BLaER1 (cell line): ENCODE measurements at regions not wholly inside any gene's neighbourhood (a gene's known extent, or its start where the extent isn't known, plus 50 kb on each side); places are given as distances from the start of the nearest gene placed in this dataset.
"Not testable (repeated sequence)": the region's sequence is repeated elsewhere in the genome, so short reads cannot be mapped to it uniquely, and the experiment has no call there.

Source experiments
- H3K27ac ChIP-seq: shearing (Covaris generic); formaldehyde crosslinking; 2 replicates; pipeline ENCODE4 v1.8.1; 2022
- H3K27me3 ChIP-seq: shearing (Covaris generic); formaldehyde crosslinking; 2 replicates; pipeline ENCODE4 v1.8.1; 2022
- H3K36me3 ChIP-seq: shearing (Covaris generic); formaldehyde crosslinking; 2 replicates; pipeline ENCODE4 v1.8.1; 2022
- H3K4me1 ChIP-seq: shearing (Covaris generic); formaldehyde crosslinking; 2 replicates; pipeline ENCODE4 v1.8.1; 2022
- H3K4me2 ChIP-seq: shearing (Covaris generic); formaldehyde crosslinking; 2 replicates; pipeline ENCODE4 v1.8.1; 2022
- H3K4me3 ChIP-seq: shearing (Covaris generic); formaldehyde crosslinking; 2 replicates; pipeline ENCODE4 v1.8.1; 2022
- H3K9ac ChIP-seq: shearing (Covaris generic); formaldehyde crosslinking; 2 replicates; pipeline ENCODE4 v1.8.1; 2022
- H3K9me3 ChIP-seq: shearing (Covaris generic); formaldehyde crosslinking; 2 replicates; pipeline ENCODE4 v1.8.1; 2022
- H4K20me1 ChIP-seq: shearing (Covaris generic); formaldehyde crosslinking; 2 replicates; pipeline ENCODE4 v1.8.1; 2022
- Cebpa-rat ChIP-seq: shearing (Covaris generic); IDR thresholded peaks from 2 replicates; pipeline ENCODE4 v1.8.1; 2022

DNA sequence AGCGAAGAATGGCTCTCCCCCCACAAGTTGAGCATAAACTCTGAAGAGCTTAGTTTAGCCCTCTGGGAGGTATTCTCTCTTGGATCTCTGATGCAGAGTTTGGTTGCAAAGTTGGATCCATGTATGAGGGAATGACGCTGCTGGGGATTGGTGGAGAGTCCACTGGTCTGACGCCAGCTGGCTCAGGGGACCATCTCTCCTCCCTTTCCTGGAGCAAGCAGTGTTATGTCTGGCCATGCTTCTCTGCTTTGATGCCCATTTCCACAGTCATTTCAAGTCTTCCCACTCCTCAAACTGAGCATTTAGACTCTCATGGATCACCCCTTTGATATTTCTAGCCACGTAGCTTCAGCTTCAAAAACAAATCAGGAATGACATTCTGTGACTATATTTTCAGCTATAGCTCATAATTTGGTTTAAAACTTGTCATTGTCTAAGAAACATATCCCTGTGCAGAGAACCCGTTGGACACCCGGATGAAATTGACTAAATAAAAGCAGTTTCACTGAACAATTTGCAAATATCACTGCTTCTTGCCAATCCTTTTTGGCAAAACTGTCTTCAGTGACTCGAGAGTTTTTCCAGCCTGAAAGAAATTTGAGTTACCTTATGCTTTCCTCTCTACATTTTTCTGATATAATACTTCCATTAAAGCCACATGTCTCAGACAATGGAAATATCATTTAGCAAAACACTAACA lies 193.4 kb upstream of the CDH11 start:
- TF ChIP-seq Cebpa-rat, result no peak
- H3K27ac ChIP-seq, result no peak overlapping the region

DNA sequence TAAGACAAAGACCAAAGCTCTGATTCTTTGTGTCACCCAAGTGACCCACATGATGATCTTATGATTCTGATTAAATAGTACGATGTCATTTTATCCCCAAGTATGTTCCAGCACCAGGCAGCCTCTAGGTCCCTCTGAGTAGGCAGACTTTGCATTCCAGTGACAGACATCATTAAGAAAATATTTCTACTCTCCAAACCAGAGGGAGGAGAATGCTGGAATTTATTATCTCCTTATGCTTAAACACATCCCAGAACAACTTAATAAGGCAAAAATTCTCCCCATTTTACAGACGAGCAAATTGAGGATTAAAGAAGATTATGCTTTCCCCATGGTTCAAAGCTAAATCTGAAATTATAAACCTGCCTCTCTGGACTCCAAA lies 192.8 kb upstream of the CDH11 start:
- H3K9ac ChIP-seq, result no peak overlapping the region
- no peak overlapping the region for H3K27ac ChIP-seq
- no peak overlapping the region for H3K4me2 ChIP-seq
- H4K20me1 ChIP-seq, result no peaks in the 10 kb centered on the region
- no peaks in the 10 kb centered on the region for H3K9me3 ChIP-seq
- no peaks in the 10 kb centered on the region for H3K36me3 ChIP-seq
- no peak overlapping the region for H3K4me3 ChIP-seq
- TF ChIP-seq Cebpa-rat, result no peak
- no peaks in the 10 kb centered on the region for H3K27me3 ChIP-seq
- H3K4me1 ChIP-seq, result no peaks in the 10 kb centered on the region

More for the DNA sequence above, 193.4 kb upstream of the CDH11 start:
- no peaks in the 10 kb centered on the region for H3K36me3 ChIP-seq
- no peak overlapping the region for H3K4me3 ChIP-seq
- H3K4me1 ChIP-seq, result no peaks in the 10 kb centered on the region
- no peak overlapping the region for H3K4me2 ChIP-seq
- H3K9ac ChIP-seq, result no peak overlapping the region
- no peaks in the 10 kb centered on the region for H3K9me3 ChIP-seq
- no peaks in the 10 kb centered on the region for H4K20me1 ChIP-seq
- no peaks in the 10 kb centered on the region for H3K27me3 ChIP-seq

DNA sequence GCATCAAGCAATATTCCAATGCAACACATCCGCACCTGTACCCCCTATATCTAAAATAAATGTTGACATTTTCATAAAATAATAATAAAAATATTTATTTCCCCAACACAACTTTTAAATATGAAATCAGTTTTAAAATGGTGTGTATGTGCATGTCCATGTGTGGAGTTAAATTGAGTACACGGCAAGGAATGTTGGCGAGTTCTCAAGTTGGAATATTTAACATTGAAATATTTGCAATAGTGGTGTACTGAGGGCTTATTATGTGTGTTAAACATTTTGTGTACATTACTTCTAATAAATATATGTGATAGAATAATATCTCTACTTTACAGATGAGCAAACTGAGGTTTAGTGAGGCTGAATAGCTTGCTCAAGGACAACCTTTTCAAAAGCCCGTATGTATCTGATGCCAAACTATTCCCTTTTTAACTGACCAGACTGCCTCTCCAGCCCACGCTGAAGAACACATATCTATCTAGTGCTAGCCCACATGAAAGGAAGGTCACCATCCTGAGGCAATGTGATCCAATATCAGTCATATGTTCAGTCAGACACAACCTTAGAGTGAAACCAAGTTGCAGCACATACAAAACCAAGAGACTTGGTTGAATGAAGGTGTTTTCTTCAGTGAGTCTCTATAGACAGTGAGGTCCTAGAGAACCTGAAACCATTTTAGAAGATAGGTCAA lies 192.2 kb upstream of the CDH11 start:
- Histone ChIP-seq H3K27me3 (no peaks in the 10 kb centered on the region), H3K4me1 (no peaks in the 10 kb centered on the region), H3K27ac (no peak overlapping the region), H3K9me3 (no peaks in the 10 kb centered on the region), H3K9ac (no peak overlapping the region), H3K4me3 (no peak overlapping the region), H3K36me3 (no peaks in the 10 kb centered on the region), H4K20me1 (no peaks in the 10 kb centered on the region), H3K4me2 (no peak overlapping the region)
- no peak for TF ChIP-seq Cebpa-rat

DNA sequence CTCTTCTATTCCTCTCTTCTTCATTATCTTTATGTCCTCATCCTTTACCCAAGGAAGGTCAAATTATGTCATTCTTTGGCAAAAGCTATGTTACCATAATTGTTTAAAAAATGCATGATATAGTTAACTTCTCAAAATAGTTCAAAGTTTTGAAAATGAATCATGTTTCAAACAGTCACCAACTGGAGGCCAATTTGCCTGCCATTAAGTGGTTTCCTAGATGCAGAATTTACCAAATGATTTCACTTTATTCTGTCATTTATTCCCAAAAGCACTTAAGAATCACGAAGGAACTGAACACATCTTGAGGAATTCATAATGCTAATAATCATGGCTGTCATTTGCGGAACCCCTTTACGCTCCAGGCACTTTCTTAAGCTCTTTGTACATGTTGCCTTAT lies 190.9 kb upstream of the CDH11 start:
- Histone ChIP-seq H3K9me3 (no peaks in the 10 kb centered on the region), H3K27ac (no peak overlapping the region)

DNA sequence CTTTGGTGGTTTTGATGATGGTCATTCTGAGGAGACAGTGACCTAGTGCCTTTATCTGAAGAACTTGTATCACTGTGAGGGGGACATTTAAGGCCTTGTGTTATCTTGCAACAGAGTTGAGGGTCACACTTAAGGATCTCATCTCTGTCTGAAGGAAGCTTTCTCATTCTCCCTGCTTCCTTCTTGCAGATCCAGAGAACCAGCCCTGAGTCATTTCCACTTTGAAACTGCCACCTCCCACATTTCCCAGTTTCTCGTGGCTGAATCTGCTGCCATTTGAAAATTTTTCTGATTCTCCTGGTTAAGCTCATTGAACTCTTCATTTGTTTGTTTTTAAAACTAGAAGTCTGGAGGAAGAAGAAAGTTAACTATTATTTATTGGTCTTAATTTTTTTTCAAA lies 190.2 kb upstream of the CDH11 start:
- H3K4me1 ChIP-seq, result no peaks in the 10 kb centered on the region
- no peaks in the 10 kb centered on the region for H4K20me1 ChIP-seq
- H3K27me3 ChIP-seq, result no peaks in the 10 kb centered on the region
- H3K4me2 ChIP-seq, result no peak overlapping the region
- no peaks in the 10 kb centered on the region for H3K36me3 ChIP-seq
- TF ChIP-seq Cebpa-rat, result no peak
- no peak overlapping the region for H3K4me3 ChIP-seq
- no peaks in the 10 kb centered on the region for H3K9me3 ChIP-seq
- no peak overlapping the region for H3K27ac ChIP-seq
- no peak overlapping the region for H3K9ac ChIP-seq

More for the DNA sequence above, 190.9 kb upstream of the CDH11 start:
- H3K4me3 ChIP-seq, result no peak overlapping the region
- no peak overlapping the region for H3K4me2 ChIP-seq
- H3K4me1 ChIP-seq, result no peaks in the 10 kb centered on the region
- no peak for TF ChIP-seq Cebpa-rat
- no peaks in the 10 kb centered on the region for H3K36me3 ChIP-seq
- H3K9ac ChIP-seq, result no peak overlapping the region
- no peaks in the 10 kb centered on the region for H4K20me1 ChIP-seq
- H3K27me3 ChIP-seq, result no peaks in the 10 kb centered on the region

DNA sequence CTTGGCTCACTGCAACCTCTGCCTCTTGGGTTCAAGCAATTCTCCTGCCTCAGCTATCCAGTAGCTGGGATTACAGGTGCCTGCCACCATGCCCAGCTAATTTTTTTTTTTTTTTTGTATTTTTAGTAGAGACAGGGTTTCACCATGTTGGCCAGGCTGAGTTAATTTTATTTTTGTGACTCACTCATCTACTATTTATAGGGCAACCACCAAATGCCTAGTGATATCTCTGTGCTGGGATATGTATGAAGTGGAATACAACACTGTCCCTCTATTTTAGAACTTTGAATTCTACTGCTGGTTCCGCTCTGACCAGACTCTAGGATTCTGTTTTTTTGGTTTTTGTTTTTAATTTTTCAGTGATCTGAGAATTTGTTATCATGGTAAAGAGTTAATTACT lies 188.6 kb upstream of the CDH11 start:
- H3K4me3 ChIP-seq, H3K4me2 ChIP-seq, H3K4me1 ChIP-seq, H4K20me1 ChIP-seq, H3K9ac ChIP-seq, H3K27me3 ChIP-seq, H3K9me3 ChIP-seq, H3K27ac ChIP-seq, H3K36me3 ChIP-seq: not testable (repeated sequence)

DNA sequence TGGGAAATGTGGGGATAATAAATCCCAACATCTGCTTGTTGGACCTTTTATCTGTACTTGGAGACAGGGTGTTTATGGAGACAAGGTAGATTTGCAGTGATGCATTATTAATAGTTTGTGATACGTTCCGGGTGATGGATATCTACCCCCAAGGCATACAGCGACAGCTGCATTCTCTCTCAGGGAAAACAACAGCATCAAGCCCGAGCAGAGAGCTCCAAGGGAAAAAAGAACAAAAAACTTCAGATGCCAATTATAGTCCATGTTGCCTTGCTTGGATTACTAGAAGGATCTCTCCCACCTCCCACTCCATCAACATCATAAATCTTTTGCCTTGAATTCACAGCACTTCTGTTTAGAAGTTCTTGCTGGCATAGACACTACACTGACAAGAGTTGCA lies 187.5 kb upstream of the CDH11 start:
- Histone ChIP-seq H3K4me3 (no peak overlapping the region), H3K9me3 (no peaks in the 10 kb centered on the region), H3K27ac (no peak overlapping the region), H3K9ac (no peak overlapping the region), H4K20me1 (no peaks in the 10 kb centered on the region), H3K4me1 (no peaks in the 10 kb centered on the region), H3K4me2 (no peak overlapping the region), H3K36me3 (no peaks in the 10 kb centered on the region), H3K27me3 (no peaks in the 10 kb centered on the region)
- TF ChIP-seq Cebpa-rat, result no peak

DNA sequence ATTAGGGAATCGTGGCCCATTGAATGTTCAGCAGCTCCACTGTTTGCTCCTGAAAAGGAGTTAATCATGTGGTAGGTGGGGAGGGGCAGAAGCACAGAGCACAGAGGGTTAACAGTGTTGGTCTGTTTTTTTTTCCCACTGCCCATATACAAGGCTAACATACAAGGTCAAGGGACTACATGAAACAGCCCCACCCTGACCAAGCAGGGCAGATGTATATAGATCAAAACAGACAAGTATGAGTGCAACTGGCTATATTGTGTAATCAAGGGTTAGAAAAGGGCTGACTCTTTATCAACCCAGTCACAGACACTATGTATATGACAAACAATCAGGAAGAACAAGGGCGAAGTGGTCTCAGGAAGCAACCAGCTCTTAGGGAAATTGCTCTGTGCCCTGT lies 186.6 kb upstream of the CDH11 start:
- H4K20me1 ChIP-seq, result no peaks in the 10 kb centered on the region
- no peak overlapping the region for H3K9ac ChIP-seq
- no peak overlapping the region for H3K27ac ChIP-seq
- H3K9me3 ChIP-seq, result no peaks in the 10 kb centered on the region
- TF ChIP-seq Cebpa-rat, result no peak
- no peak overlapping the region for H3K4me2 ChIP-seq
- H3K36me3 ChIP-seq, result no peaks in the 10 kb centered on the region
- no peaks in the 10 kb centered on the region for H3K27me3 ChIP-seq
- H3K4me3 ChIP-seq, result no peak overlapping the region
- H3K4me1 ChIP-seq, result no peaks in the 10 kb centered on the region

DNA sequence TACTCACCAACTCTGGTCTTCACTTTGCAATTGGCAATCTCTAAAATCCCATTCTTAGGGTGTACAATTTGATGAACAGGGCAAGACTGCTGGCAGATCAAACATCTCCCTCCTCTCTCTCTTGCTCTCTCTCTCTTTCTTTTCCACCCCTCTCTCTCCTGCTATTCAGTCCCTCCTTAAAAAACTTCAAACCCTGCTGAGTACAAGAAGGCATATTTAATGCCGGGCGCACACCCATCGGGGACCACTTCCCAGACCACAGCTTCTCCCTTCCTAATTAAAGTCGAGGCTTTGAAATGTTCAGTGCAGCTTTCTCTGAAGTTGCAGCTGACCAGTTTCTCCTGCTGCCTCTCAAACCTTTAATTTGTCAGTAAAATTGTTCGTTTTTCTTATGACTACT lies 185.4 kb upstream of the CDH11 start:
- Histone ChIP-seq H3K4me2 (no peak overlapping the region), H3K27ac (no peak overlapping the region), H3K4me1 (no peaks in the 10 kb centered on the region), H4K20me1 (no peaks in the 10 kb centered on the region), H3K4me3 (no peak overlapping the region), H3K9me3 (no peaks in the 10 kb centered on the region), H3K27me3 (no peaks in the 10 kb centered on the region), H3K9ac (no peak overlapping the region), H3K36me3 (no peaks in the 10 kb centered on the region)
- no peak for TF ChIP-seq Cebpa-rat

DNA sequence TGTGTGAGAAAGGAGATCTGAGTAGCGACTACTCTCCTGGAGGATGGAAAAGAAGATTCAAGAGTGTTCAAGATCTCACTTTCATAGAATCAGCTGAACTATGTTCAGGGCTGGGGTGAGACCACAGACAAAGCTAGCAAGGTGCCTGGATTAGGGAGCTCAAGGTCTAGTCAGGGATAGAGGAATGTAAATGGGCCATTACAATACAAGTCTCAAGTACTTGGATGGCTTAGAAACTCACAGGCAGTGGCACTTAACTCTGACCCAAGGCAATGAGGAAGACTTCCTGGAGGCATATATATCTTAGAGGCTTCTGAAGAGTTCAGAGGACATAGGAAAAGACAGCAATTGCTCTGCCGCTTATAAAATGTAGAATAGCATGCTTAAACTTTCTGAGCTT lies 184.9 kb upstream of the CDH11 start:
- no peak overlapping the region for H3K27ac ChIP-seq
- H3K4me1 ChIP-seq, result no peaks in the 10 kb centered on the region
- H4K20me1 ChIP-seq, result no peaks in the 10 kb centered on the region
- H3K4me3 ChIP-seq, result no peak overlapping the region
- H3K9ac ChIP-seq, result no peak overlapping the region
- H3K36me3 ChIP-seq, result no peaks in the 10 kb centered on the region
- no peak for TF ChIP-seq Cebpa-rat
- H3K9me3 ChIP-seq, result no peaks in the 10 kb centered on the region
- H3K27me3 ChIP-seq, result no peaks in the 10 kb centered on the region
- no peak overlapping the region for H3K4me2 ChIP-seq
